KG1 (cell line): ENCODE measurements at regions not wholly inside any gene's neighbourhood (a gene's known extent, or its start where the extent isn't known, plus 50 kb on each side); places are given as distances from the start of the nearest gene placed in this dataset.

Experiments used
- DNase-seq: peaks from one replicate; lab custom pipeline; 2025; lab: John Stamatoyannopoulos, UW

DNA sequence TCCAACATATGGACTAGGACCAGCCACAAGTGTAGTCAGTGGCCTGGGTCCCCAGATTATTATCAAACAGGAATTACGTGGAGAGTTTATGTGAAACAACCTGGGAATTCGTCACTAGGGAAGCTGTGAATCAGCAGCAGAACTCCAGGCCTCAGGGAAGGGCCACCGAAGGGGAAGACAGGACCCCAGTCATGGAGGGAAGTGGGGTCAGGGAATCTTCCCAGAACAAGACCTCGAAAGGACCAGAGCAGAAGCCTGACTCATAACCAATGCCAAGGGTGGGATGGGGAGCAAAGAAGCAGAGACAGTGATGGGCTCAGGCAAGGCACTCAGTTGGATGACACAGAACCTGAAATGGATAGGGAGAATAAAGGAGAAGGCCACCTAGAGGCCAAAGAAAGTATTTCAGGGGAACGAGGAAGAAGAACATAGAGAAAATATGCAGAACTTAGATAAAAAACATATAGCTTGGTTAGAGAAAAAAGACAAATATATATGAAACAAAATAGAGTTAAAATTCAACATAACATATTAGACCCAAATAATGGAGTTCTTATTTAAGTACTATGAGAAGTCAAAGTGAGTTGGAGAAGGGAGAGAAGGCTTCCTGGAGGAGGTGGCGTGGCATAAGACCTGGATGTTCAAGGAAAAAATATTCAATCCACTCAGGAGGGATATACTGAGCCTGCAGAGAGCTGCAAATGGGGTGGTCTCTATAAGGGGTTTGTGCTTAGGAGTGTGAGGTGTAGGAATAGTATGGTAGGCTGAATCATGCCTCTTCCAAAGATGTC lies 66.7 kb upstream of the CAST start:
- no peak for DNase-seq

DNA sequence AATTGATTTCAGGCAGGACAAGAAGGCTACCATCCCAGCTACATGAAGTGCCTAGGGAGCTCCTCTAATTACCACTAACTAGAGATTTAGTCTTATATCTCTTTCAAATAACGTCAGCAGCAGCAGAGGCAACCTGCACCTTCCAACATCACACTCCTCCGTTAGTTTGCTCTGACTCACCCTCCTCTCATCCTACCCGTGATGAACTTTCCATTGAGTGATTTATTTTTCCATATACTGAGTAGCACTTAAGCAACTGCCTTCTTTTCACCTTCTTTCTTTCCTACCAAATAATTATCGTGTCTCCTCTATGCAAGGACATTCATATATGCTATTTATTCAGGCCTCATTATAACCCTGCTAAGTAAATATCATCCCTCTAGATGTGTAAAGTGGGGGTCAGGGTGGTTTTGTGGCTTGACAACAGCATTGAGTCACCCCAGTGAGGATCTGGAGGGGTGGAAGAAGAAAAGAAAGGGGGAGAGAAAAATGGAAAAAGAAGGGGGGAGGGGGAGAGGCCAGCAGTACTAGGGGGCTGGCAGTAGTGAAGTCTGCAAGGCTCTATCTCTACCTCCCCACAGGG lies 64.6 kb upstream of the CAST start:
- DNase-seq = no peak

DNA sequence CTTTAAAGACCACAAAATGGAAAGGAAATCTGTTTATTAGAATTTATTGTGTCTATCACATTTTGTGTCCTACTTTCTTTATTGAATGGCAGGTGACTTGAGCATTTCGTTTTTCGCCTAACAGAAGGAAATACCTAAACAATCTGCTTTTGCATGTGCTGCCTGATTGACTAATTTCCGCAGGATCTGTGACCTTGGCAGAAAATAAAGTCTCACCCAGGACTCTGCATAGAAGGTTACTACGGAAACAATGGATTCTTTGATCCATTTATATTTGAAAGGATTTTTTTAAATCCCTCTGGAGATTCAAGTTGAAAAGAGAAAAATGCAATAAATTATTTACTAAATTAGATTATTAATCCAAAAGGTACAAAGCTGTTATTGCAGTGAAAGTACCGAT lies 61.0 kb upstream of the CAST start:
- no peak for DNase-seq

DNA sequence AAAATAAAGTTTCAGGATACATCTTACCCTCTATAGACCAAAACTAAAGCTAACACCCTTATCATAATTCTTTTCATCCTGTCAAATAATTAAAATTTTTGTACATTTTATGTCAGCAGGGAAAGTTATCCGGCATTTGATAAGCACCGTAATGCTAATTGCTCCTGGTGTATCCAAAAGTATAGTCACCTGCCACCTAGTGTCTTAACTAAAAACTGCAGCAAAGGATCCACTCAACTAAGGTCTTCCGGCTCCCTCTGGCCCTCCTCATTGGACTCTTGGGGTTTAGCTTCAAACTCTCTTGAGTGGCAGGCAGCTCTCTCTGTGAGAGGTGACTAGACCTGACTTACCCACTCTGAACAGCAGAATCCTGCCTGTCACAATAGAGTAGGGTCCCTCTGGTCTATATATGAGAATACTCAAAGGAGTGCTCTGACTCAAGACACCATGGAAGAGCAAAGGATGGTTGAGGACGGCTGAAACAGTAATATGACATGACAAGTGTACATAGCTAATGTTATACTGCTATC lies 60.4 kb upstream of the CAST start:
- DNase-seq = no peak

DNA sequence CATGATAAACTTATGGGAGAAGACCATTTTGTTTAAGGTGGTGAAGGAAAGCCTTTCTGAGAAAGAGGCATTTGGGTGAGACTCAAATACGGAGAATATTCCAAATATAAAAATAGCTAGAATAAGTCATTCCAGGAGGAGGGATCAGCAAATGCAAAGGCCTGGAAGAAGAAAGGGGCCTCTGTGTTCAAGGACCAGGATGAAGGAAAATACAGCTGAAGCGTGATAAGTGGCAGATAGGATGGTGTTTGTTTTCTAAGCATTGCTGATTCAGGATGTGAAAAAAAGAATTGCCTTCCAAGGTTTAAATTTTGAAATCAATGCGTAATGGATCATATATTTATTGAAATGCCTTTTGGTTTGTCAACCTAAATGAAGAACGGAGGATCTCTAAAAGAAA lies 59.4 kb upstream of the CAST start:
- no peak for DNase-seq

DNA sequence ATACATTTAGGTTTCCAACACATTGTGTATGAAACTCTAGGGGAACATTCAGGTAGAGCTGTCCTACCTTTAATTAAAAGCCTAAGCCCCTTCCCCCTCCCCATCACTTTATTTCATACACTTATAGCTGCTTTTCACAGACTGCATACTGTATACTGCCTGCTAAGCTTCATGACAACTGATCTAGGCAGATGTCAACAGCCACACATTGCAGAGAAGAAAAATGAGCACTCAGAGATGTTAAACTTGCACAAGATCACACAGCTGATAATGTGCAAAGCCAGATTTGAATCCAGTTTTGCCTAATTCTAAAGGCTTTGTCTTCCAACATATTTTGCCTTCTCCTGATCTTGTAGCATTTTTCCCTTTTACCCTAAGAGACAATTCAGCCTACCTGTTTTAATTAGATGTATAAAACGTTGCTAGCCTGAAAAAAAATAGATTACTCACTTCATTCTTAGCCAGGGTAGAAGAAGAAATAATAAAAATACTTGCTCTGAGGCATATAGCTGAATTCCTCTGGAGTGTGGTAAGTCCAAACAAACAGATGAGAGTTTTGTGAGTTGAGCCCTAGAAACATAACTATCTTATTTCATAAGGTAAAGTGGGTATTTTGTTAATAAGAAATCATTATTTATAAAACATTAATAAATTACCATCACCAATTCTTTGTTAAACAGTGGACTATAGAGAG lies 56.9 kb upstream of the CAST start:
- no peak for DNase-seq

DNA sequence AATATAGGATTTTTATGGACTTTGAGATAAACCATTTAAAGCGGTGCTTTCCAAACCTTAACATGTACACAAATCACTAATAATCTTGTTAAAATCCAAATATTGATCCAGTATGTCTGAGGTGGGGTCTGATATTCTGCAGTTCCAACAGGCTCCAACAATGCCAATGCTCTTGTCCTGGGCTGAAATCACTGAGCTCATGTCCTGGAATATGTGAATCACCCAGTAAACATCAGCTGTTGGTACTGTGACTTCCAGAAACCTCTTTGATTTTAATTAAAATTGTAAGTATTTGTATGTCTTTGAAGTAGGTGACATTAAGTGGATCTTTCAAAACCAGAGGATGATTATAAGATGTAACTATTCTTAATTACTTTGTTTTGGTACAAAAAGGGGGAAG lies 52.8 kb upstream of the CAST start:
- DNase-seq = no peak

DNA sequence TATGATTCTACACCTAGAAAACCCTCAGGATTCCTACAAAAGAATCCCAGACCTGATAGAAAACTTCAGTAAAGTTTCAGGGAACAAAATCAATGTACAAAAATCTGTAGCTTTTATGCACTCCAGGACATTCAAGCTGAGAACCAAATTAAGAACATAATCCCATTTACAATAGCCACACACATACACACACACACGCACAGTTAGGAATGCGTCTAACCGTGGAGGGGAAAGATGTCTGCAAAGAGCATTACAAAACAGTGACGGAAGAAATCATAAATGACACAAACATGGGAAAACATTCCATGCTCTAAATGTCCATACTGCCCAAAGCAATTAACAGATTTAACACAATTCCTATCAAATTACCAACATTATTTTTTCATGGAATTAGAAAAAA lies 51.4 kb upstream of the CAST start:
- no peak for DNase-seq

DNA sequence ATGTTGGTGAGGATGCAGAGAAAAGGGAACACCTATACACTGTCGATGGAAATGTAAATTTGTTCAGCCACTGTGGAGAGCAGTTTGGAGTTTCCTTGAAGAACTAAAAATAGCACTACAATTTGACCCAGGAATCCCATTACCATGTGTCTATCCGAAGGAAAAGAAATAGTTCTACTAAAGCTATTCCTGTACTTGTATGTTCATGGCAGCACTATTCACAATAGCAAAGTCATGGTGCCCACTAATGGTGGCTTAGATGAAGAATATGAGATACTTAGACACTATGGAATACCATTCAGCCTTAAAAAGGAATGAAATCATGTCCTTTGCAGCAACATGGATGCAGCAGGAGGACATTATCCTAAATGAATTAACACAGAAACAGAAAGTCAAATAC lies 50.2 kb upstream of the CAST start:
- no peak for DNase-seq
